Heart left ventricle (tissue), 16 donors: ENCODE measurements at regions not wholly inside any gene's neighbourhood (a gene's known extent, or its start where the extent isn't known, plus 50 kb on each side); places are given as distances from the start of the nearest gene placed in this dataset.

Experiments used
- ATAC-seq, 4 donors: fragments of 200-7000 bp; cut with Tn5 transposase; one replicate each; pipeline ENCODE4 v1.9.1; 2020 to 2022; ENCODE audit warnings: moderate library complexity in 4 of 4, mild to moderate bottlenecking in 3 of 4, moderate number of reproducible peaks in 1 of 4
- DNase-seq, 5 donors: peaks; one replicate each; pipeline ENCODE4 v3.0.0-alpha.2; 2020
- H3K27ac ChIP-seq, 12 donors: fragments of 200-600 bp; sonication (generic) in 4 of 12; one replicate each; pipeline versions ENCODE4 v1.5.0 to v1.8.0; 2016 to 2022; ENCODE audit warnings: mild to moderate bottlenecking in 2 of 12
- H3K27me3 ChIP-seq, 9 donors: fragments of 200-600 bp; sonication (generic) in 2 of 9; one replicate each; pipeline versions ENCODE4 v1.5.1 to v1.8.0; 2016 to 2022; ENCODE audit warnings: mild to moderate bottlenecking in 3 of 9
- H3K36me3 ChIP-seq, 9 donors: fragments of 200-600 bp; sonication (generic) in 2 of 9; one replicate each; pipeline versions ENCODE4 v1.5.0 to v1.8.0; 2018 to 2022; ENCODE audit warnings: mild to moderate bottlenecking in 2 of 9
- H3K4me1 ChIP-seq, 12 donors: fragments of 200-600 bp; sonication (generic) in 4 of 12; one replicate each; pipeline versions ENCODE4 v1.5.0 to v1.8.0; 2016 to 2022; ENCODE audit warnings: mild to moderate bottlenecking in 3 of 12
- H3K4me3 ChIP-seq, 12 donors: fragments of 200-600 bp; sonication (generic) in 4 of 12; one replicate each; pipeline versions ENCODE4 v1.5.0 to v1.8.0; 2017 to 2022; ENCODE audit warnings: mild to moderate bottlenecking in 9 of 12, moderate library complexity in 4 of 12
- H3K9me3 ChIP-seq, 12 donors: fragments of 200-600 bp; sonication (generic) in 4 of 12; one replicate each; pipeline versions ENCODE4 v1.5.0 to v1.8.0; 2016 to 2022; ENCODE audit warnings: mild to moderate bottlenecking in 1 of 12
- CTCF ChIP-seq, 12 donors: fragments of 200-600 bp; sonication (generic) in 4 of 12; IDR thresholded peaks; one replicate each; pipeline versions ENCODE4 v1.5.0 to v1.8.0; 2018 to 2022; ENCODE audit warnings: antibody characterized with exemption in 12 of 12, mild to moderate bottlenecking in 5 of 12
- POLR2A ChIP-seq, 2 donors: fragments of 450-650 bp; IDR thresholded peaks; one replicate each; pipeline ENCODE4 v1.6.1; 2017; ENCODE audit warnings: antibody characterized with exemption in 2 of 2, mild to moderate bottlenecking in 2 of 2, moderate library complexity in 2 of 2
- WGBS, 4 donors: extraction: QIAGEN DNeasy Blood & Tissue Kit in 2 of 4; methylation state at CpG; one replicate each; pipeline versions ENCODE4 v1.1.5 to v1.1.7; 2013 to 2018; 5-methylcytosine and 5-hydroxymethylcytosine counted together
- intact Hi-C, 10 donors: fragments of 100-400 bp; cut with DNase I; formaldehyde crosslinking; loops; one replicate each; pipeline versions ENCODE4 v1.11.1 to v1.14.2; 2022
- donor health status: ischemic (EF 13 %, LVEDD 7.1; RV severe dilation, severe dysfunction).
- donor health status: healthy with polysubstance abuse.
- donor health status: DM: no; HTN: yes; CAD: no.
- donor health status: DM: no; HTN: no; CAD: no.
- donor health status: ischemic (EF 25% LVEDD 6.9; RV normal size, moderate dysfunction).
- donor health status: ischemic (EF 25% LVEDD 5.7; RV mildly dilated, moderate dysfunction).
- donor health status: healthy.
- donor health status: DM: yes; HTN: yes; CAD: no.
- donor health status: ischemic (EF 35%, LVEDD 5.7; RV mildly dilated, moderate dysfunction).
- donor health status: nonischemic (EF 11% LVEDD 7.7; RV severe dilation, severe dysfunction).
- donor health status: DM: yes; HTN: yes; CAD: no.
- donor health status: PGD.
- donor health status: ischemic (EF 29% LVEDD 5.4; RV normal size, mild dysfunction).
- donor health status: nonischemic (EF 23%, LVEDD 6.1; RV moderate dilation, normal function).

- Histone ChIP-seq H3K27me3 (no peaks in the 10 kb centered on the region), H3K4me3 (no peak overlapping the region), H3K9me3 (peaks cover 0 to 13% (median 0%) of the 10 kb centered on the region in 12 donors), H3K27ac (no peak overlapping the region), H3K4me1 (no peaks in the 10 kb centered on the region), H3K36me3 (no peaks in the 10 kb centered on the region)
- DNase-seq (no peak), ATAC-seq (no peak)
- 96 to 98% (median 97%) methylated on average over 2 of the region's 2 CpGs for WGBS, 4 donors
- no peak for TF ChIP-seq POLR2A (IDR thresholded peaks at IDR 0.05)
- no peak for TF ChIP-seq CTCF (IDR thresholded peaks at IDR 0.05)
- intact Hi-C loops = no loop called here
Observed at GRCh38 chr6:113111550-113111949, 745.6 kb upstream of the MARCKS start.

GRCh38 chr6:113112086-113112485, 745.1 kb upstream of the MARCKS start:
- intact Hi-C loops = no loop called here
- 31 to 62% (median 37%) methylated on average over 2 of the region's 2 CpGs for WGBS, 4 donors
- no peak for ATAC-seq

GRCh38 chr6:113115196-113115595, 741.9 kb upstream of the MARCKS start:
- TF ChIP-seq CTCF (IDR thresholded peaks at IDR 0.05) = no peak
- no peak for TF ChIP-seq POLR2A (IDR thresholded peaks at IDR 0.05)
- Histone ChIP-seq H3K27me3 (no peaks in the 10 kb centered on the region), H3K36me3 (no peaks in the 10 kb centered on the region), H3K4me3 (no peak overlapping the region), H3K9me3 (peaks cover 0 to 25% (median 3%) of the 10 kb centered on the region in 12 donors), H3K4me1 (peaks cover 0 to 5% (median 0%) of the 10 kb centered on the region in 12 donors), H3K27ac (no peak overlapping the region)
- 76 to 96% (median 80%) methylated on average over 1 of the region's 1 CpG for WGBS, 4 donors
- intact Hi-C loops = no loop called here
- DNase-seq (no peak), ATAC-seq (no peak)

More at GRCh38 chr6:113112086-113112485, 745.1 kb upstream of the MARCKS start:
- Histone ChIP-seq H3K4me3 (no peak overlapping the region), H3K36me3 (no peaks in the 10 kb centered on the region), H3K4me1 (no peaks in the 10 kb centered on the region), H3K27me3 (no peaks in the 10 kb centered on the region), H3K27ac (no peak overlapping the region), H3K9me3 (peaks cover 0 to 18% (median 0%) of the 10 kb centered on the region in 12 donors)
- DNase-seq = no peak
- TF ChIP-seq POLR2A (IDR thresholded peaks at IDR 0.05) (no peak), CTCF (IDR thresholded peaks at IDR 0.05) (no peak)

GRCh38 chr6:113120224-113120581, 736.9 kb upstream of the MARCKS start:
- peaks cover 0 to 23% (median 2%) of the 10 kb centered on the region in 12 donors for H3K4me1 ChIP-seq
- DNase-seq = no peak
- no peaks in the 10 kb centered on the region for H3K36me3 ChIP-seq
- intact Hi-C loops = no loop called here
- peak overlapping the region in 1 of 12 donors; percentile 10 for H3K27ac ChIP-seq
- H3K27me3 ChIP-seq = no peaks in the 10 kb centered on the region
- WGBS, 4 donors = 86 to 91% (median 90%) methylated on average over 2 of the region's 2 CpGs
- peaks cover 0 to 25% (median 3%) of the 10 kb centered on the region in 12 donors for H3K9me3 ChIP-seq
- no peak for TF ChIP-seq POLR2A (IDR thresholded peaks at IDR 0.05)
- no peak for TF ChIP-seq CTCF (IDR thresholded peaks at IDR 0.05)
- H3K4me3 ChIP-seq = no peak overlapping the region
- no peak for ATAC-seq
